ENCODE measurements at regions not wholly inside any gene's neighbourhood (a gene's known extent, or its start where the extent isn't known, plus 50 kb on each side); places are given as distances from the start of the nearest gene placed in this dataset.
"Not testable (repeated sequence)": the region's sequence is repeated elsewhere in the genome, so short reads cannot be mapped to it uniquely, and the experiment has no call there.

GRCh38 chr6:150511313-150511712, 88.4 kb upstream of the PLEKHG1 start:
- no peak overlapping the region for H3K4me3 ChIP-seq (replicated peaks in 1 of 2; ENCODE audit: low read depth in 2 of 2, low read length in 2 of 2)
- DNase-seq (ENCODE audit: low read depth in 2 of 2), result no peak
- no peak for TF ChIP-seq CTCF (IDR thresholded peaks at IDR 0.05; ENCODE audit: low read depth, low read length)

DNA sequence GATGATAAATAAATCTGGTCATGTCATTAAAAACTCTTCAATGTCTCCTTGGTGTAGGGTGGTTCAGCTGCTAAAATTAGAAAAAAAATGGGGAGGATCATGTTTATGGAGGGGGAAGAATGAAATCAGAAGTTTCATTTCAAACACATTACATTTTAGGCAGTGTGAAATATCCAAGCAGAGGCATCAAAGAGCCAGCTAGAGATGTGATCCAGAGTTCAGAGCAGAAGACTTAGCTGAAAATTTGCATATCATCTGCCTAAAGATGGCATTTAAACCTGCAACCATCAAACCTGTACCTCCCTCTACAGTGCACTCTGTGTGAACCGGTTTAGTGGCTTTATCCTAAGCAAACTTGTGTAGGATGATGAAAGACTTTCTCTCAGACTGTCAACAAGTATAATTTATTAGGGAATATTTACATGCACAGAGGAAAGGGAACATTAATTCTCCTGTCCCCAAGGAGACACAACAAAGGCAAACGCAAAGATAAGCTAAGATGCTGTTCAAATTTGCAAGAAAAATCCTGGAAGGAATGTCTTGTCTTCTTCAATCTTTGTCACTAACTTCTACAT, 84.8 kb upstream of the PLEKHG1 start:
- DNase-seq (ENCODE audit: low read depth in 2 of 2), result no peak
- no peak for TF ChIP-seq CTCF (IDR thresholded peaks at IDR 0.05; ENCODE audit: low read depth, low read length)
- H3K4me3 ChIP-seq (replicated peaks in 1 of 2; ENCODE audit: low read depth in 2 of 2, low read length in 2 of 2), result no peak overlapping the region

DNA sequence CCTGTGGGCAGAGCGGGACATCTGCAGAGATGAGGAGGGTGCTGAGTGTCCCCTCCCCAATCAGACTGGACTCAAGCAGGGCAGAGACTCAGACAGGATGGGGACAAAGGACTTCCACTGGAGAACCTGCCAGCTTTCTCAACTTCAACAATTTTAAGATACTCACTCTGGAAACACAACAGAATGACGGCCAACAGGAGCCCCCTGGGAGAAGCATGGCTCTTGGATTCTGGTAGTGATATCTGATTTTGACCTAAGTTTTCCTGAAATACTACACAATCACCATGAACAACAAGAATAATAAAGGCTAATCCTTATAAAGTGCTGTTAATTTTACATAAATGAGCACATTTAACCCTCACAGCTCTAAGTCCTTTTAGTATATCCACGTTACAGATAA, 83.5 kb upstream of the PLEKHG1 start:
- no peak overlapping the region for H3K4me3 ChIP-seq (replicated peaks in 1 of 2; ENCODE audit: low read depth in 2 of 2, low read length in 2 of 2)
- DNase-seq (ENCODE audit: low read depth in 2 of 2), result no peak
- no peak for TF ChIP-seq CTCF (IDR thresholded peaks at IDR 0.05; ENCODE audit: low read depth, low read length)

- H3K4me3 ChIP-seq (replicated peaks in 1 of 2; ENCODE audit: low read depth in 2 of 2, low read length in 2 of 2), result no peak overlapping the region
- TF ChIP-seq CTCF (IDR thresholded peaks at IDR 0.05; ENCODE audit: low read depth, low read length), result no peak
- DNase-seq (ENCODE audit: low read depth in 2 of 2), result peak in 1 of 2 donors; percentile 4
Measured at GRCh38 chr6:150517175-150517574, 82.5 kb upstream of the PLEKHG1 start.

DNA sequence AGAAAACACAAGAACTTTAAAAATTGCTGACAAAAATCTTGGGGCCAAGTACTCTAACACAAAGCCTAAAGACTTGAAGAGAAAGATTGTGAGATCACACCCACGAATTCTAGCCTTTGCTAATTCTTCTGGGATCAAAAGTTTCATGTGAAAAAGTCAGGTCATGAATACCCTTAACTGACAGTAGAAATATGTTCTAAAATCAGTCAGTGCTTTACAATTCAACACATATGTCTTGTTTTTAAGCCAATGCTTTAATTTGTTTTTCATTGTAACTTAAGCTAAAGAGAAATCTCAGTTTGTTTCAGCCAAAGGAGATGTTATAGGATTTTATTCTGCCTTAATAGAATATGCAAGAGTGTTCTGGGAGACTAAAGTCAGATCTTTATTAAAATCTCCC, 78.2 kb upstream of the PLEKHG1 start:
- no peak for DNase-seq (ENCODE audit: low read depth in 2 of 2)
- no peak for TF ChIP-seq CTCF (IDR thresholded peaks at IDR 0.05; ENCODE audit: low read depth, low read length)

DNA sequence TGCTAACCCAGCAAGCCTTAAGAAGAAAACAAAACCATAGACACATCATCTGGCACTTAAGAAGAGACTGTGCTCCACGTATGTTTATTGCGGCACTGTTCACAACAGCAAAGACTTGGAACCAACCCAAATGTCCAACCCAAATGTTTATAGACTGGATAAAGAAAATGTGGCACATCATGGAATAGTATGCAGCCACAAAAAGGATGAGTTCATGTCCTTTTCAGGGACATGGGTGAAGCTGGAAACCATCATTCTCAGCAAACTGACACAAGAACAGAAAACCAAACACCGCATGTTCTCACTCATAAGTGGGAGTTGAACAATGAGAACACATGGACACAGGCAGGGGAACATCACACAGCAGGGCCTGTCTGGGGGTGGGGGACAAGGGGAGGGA, 76.5 kb upstream of the PLEKHG1 start:
- not testable (repeated sequence) for H3K4me3 ChIP-seq (replicated peaks in 1 of 2; ENCODE audit: low read depth in 2 of 2, low read length in 2 of 2); DNase-seq (ENCODE audit: low read depth in 2 of 2)

More for the DNA sequence above, 78.2 kb upstream of the PLEKHG1 start:
- H3K4me3 ChIP-seq (replicated peaks in 1 of 2; ENCODE audit: low read depth in 2 of 2, low read length in 2 of 2), result no peak overlapping the region

- no peak overlapping the region for H3K4me3 ChIP-seq (replicated peaks in 1 of 2; ENCODE audit: low read depth in 2 of 2, low read length in 2 of 2)
- TF ChIP-seq CTCF (IDR thresholded peaks at IDR 0.05; ENCODE audit: low read depth, low read length), result no peak
- no peak for DNase-seq (ENCODE audit: low read depth in 2 of 2)
Measured at GRCh38 chr6:150525300-150525699, 74.4 kb upstream of the PLEKHG1 start.
